OCI-LY1 (cell line): ENCODE measurements at regions not wholly inside any gene's neighbourhood (a gene's known extent, or its start where the extent isn't known, plus 50 kb on each side); places are given as distances from the start of the nearest gene placed in this dataset.

Experiments
- H2AFZ ChIP-seq: fragments of 200-600 bp; sonication (generic), shearing (Covaris generic); 2 replicates; pipeline ENCODE4 v1.6.0; 2014; ENCODE audit warnings: antibody characterized with exemption, mild to moderate bottlenecking, low read length
- H3F3A ChIP-seq: fragments of 200-600 bp; sonication (generic), shearing (Covaris generic); 2 replicates; pipeline ENCODE4 v1.6.0; 2014; ENCODE audit warnings: mild to moderate bottlenecking, antibody characterized with exemption, low read length, moderate library complexity; ENCODE audit not compliant: insufficient read depth
- H3K27ac ChIP-seq: fragments of 200-600 bp; sonication (generic); 2 replicates; pipeline ENCODE4 v1.5.1; 2014; ENCODE audit warnings: low read length, mixed run types, mild to moderate bottlenecking, low read depth; ENCODE audit not compliant: poor library complexity, severe bottlenecking
- H3K27me3 ChIP-seq: fragments of 200-600 bp; sonication (generic); 2 replicates; pipeline ENCODE4 v1.6.0; 2014; ENCODE audit warnings: antibody characterized with exemption, mild to moderate bottlenecking, low read length, moderate library complexity; ENCODE audit not compliant: insufficient read depth
- H3K36me3 ChIP-seq: fragments of 200-600 bp; sonication (generic); 2 replicates; pipeline ENCODE4 v1.6.1; 2014; ENCODE audit warnings: mild to moderate bottlenecking, antibody characterized with exemption, low read length, moderate library complexity, mixed read lengths; ENCODE audit not compliant: insufficient read depth
- H3K4me1 ChIP-seq: fragments of 200-600 bp; sonication (generic); 2 replicates; pipeline ENCODE4 v1.5.1; 2014; ENCODE audit warnings: mild to moderate bottlenecking, low read length, moderate library complexity; ENCODE audit not compliant: insufficient read depth, severe bottlenecking
- H3K4me2 ChIP-seq: fragments of 200-600 bp; sonication (generic), shearing (Covaris generic); 2 replicates; pipeline ENCODE4 v1.6.1; 2014; ENCODE audit warnings: low read length
- H3K4me3 ChIP-seq: fragments of 200-600 bp; sonication (generic); 2 replicates; pipeline ENCODE4 v1.5.1; 2014; ENCODE audit warnings: low read length, low read depth, mild to moderate bottlenecking, mixed read lengths; ENCODE audit not compliant: poor library complexity, severe bottlenecking
- H3K79me2 ChIP-seq: fragments of 200-600 bp; shearing (Covaris generic); 2 replicates; pipeline ENCODE4 v1.6.1; 2016; ENCODE audit warnings: mixed run types, low read length, mixed read lengths; ENCODE audit not compliant: insufficient read depth
- H3K9ac ChIP-seq: fragments of 200-600 bp; sonication (generic), shearing (Covaris generic); 2 replicates; pipeline ENCODE4 v1.6.1; 2014; ENCODE audit warnings: mild to moderate bottlenecking, low read length, mixed read lengths
- H3K9me2 ChIP-seq: fragments of 200-600 bp; sonication (generic), shearing (Covaris generic); 2 replicates; pipeline ENCODE4 v1.6.1; 2014; ENCODE audit warnings: low read depth, mild to moderate bottlenecking, low read length, mixed read lengths
- H3K9me3 ChIP-seq: fragments of 200-600 bp; shearing (Covaris generic); 2 replicates; pipeline ENCODE4 v1.6.1; 2014; ENCODE audit warnings: low read length, mixed read lengths
- H4K20me1 ChIP-seq: fragments of 200-600 bp; sonication (generic), shearing (Covaris generic); 2 replicates; pipeline ENCODE4 v1.6.0; 2016; ENCODE audit warnings: mild to moderate bottlenecking, low read length; ENCODE audit not compliant: insufficient read depth
- EZH2 ChIP-seq: fragments of 200-600 bp; sonication (generic), shearing (Covaris generic); IDR thresholded peaks from 2 replicates; pipeline ENCODE4 v1.8.0; 2017; ENCODE audit warnings: borderline replicate concordance, mixed run types, mild to moderate bottlenecking, antibody characterized with exemption, low read length, moderate library complexity, mixed read lengths
- TF ChIP-seq, protein P1 (sequence below): fragments of 200-600 bp; sonication (generic), shearing (Covaris generic); IDR thresholded peaks from 2 replicates; pipeline ENCODE4 v1.5.1; 2017; ENCODE audit warnings: mild to moderate bottlenecking, antibody characterized with exemption, low read length, moderate library complexity, mixed read lengths

DNA sequence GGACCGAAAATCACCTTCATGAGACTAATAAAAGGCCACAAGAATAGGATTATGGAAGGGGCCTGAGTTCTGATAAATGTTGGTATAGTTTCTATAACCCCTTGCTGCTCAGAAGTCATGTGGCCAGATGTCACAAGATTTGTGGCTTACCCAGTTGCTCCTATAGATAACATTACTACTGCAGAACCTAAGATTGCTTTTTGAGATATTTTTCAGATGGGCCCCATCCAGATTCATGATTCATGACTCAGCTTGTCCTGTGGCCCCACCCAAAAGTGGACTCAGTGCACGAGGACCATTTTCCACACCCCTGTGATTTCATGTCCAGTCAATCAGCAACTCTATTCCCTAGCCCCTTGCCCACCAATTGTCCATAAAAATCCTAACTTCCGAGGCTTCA is 209.0 kb downstream of the ACTR3B start:
- H3K36me3 ChIP-seq, result no peaks in the 10 kb centered on the region
- no peak overlapping the region for H3K9ac ChIP-seq
- H3K27me3 ChIP-seq, result 0 out of 2 replicates have a peak, but pooled peaks cover 4% of the 10 kb centered on the region
- H4K20me1 ChIP-seq, result no peaks in the 10 kb centered on the region
- no peaks in the 10 kb centered on the region for H3K4me1 ChIP-seq
- no peak overlapping the region for H3K27ac ChIP-seq
- H3K79me2 ChIP-seq, result no peaks in the 10 kb centered on the region
- no peak overlapping the region for H3K4me2 ChIP-seq
- H3K4me3 ChIP-seq, result no peak overlapping the region
- no peaks in the 10 kb centered on the region for H3K9me2 ChIP-seq
- no peak for TF ChIP-seq EZH2
- TF ChIP-seq, protein P1, sequence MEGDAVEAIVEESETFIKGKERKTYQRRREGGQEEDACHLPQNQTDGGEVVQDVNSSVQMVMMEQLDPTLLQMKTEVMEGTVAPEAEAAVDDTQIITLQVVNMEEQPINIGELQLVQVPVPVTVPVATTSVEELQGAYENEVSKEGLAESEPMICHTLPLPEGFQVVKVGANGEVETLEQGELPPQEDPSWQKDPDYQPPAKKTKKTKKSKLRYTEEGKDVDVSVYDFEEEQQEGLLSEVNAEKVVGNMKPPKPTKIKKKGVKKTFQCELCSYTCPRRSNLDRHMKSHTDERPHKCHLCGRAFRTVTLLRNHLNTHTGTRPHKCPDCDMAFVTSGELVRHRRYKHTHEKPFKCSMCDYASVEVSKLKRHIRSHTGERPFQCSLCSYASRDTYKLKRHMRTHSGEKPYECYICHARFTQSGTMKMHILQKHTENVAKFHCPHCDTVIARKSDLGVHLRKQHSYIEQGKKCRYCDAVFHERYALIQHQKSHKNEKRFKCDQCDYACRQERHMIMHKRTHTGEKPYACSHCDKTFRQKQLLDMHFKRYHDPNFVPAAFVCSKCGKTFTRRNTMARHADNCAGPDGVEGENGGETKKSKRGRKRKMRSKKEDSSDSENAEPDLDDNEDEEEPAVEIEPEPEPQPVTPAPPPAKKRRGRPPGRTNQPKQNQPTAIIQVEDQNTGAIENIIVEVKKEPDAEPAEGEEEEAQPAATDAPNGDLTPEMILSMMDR, result no peak
- no peak overlapping the region for H2AFZ ChIP-seq
- no peaks in the 10 kb centered on the region for H3K9me3 ChIP-seq
- no peaks in the 10 kb centered on the region for H3F3A ChIP-seq

DNA sequence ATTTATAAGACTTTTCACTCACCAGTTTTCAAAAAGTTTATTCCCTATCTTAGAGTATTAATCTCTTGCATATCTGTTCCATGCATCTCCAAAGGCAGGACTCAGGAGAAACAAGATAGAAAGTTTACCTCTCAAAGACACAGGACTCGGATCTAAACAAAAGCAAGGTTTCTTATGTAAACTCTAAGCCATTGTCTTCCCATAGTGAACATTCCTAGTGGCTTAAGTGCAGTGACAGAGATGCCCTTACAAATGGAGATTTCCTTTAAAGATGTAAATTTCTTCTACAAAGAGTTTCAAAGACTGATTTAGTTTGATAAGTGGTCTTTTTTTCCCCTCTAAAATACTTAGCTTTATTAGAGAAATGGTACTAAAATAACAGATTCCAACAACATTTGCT is 209.8 kb downstream of the ACTR3B start:
- Histone ChIP-seq H3F3A (no peaks in the 10 kb centered on the region), H3K27me3 (0 out of 2 replicates have a peak, but pooled peaks cover 4% of the 10 kb centered on the region), H3K36me3 (no peaks in the 10 kb centered on the region), H4K20me1 (no peaks in the 10 kb centered on the region), H3K9me2 (no peaks in the 10 kb centered on the region), H3K79me2 (no peaks in the 10 kb centered on the region), H3K9me3 (no peaks in the 10 kb centered on the region), H3K4me3 (no peak overlapping the region), H3K27ac (no peak overlapping the region), H3K4me2 (no peak overlapping the region), H3K4me1 (no peaks in the 10 kb centered on the region), H2AFZ (no peak overlapping the region), H3K9ac (no peak overlapping the region)
- TF ChIP-seq, protein P1, result no peak
- TF ChIP-seq EZH2, result no peak

DNA sequence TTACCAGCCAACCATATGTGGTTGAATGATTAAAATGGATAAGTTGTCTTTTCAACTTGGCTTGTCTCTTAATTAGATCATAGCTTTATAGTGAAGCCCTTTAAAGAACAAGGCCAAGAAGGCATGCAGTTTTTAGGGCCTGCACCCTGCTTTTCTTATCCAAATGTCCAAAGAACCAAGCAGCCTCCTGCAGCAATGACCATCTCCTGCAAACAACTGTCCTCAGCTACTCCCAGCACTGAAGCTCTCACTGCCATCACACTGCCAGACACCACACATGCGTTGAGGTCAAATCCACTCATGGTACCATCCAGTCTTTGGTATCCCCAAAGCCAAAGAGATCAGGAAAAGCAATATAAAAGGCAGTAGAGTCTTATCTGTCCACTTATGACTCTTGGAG is 210.3 kb downstream of the ACTR3B start:
- 0 out of 2 replicates have a peak, but pooled peaks cover 4% of the 10 kb centered on the region for H3K27me3 ChIP-seq
- H3K9ac ChIP-seq, result no peak overlapping the region
- no peaks in the 10 kb centered on the region for H4K20me1 ChIP-seq
- H3K4me1 ChIP-seq, result no peaks in the 10 kb centered on the region
- H3K36me3 ChIP-seq, result no peaks in the 10 kb centered on the region
- no peak overlapping the region for H3K27ac ChIP-seq
- H3K9me3 ChIP-seq, result no peaks in the 10 kb centered on the region
- H3F3A ChIP-seq, result no peaks in the 10 kb centered on the region
- no peak overlapping the region for H3K4me2 ChIP-seq
- no peak overlapping the region for H2AFZ ChIP-seq
- no peaks in the 10 kb centered on the region for H3K9me2 ChIP-seq
- TF ChIP-seq EZH2, result no peak
- TF ChIP-seq, protein P1, result no peak
- H3K79me2 ChIP-seq, result no peaks in the 10 kb centered on the region
- no peak overlapping the region for H3K4me3 ChIP-seq
